MCF 10A (cell line): ENCODE measurements at regions not wholly inside any gene's neighbourhood (a gene's known extent, or its start where the extent isn't known, plus 50 kb on each side); places are given as distances from the start of the nearest gene placed in this dataset.

Experiments used
- BruUV-seq: library from RNA; stranded (reverse); fragments of 400-500 nt; replicated peaks from 2 replicates; lab custom pipeline; 2021; lab: Mats Ljungman, UMichigan
- CTCF ChIA-PET: fragments of 300-600 bp; sonication (Branson Sonifier 250); formaldehyde crosslinking; extraction: SDS; loops from one replicate; lab custom pipeline; 2021; ENCODE audit warnings: antibody characterized with exemption, inconsistent platforms; lab: Yijun Ruan, JAX
- POLR2A ChIA-PET: fragments of 300-600, 350-650 bp; sonication (Branson Sonifier 250); formaldehyde crosslinking; extraction: SDS; loops from one replicate; lab custom pipeline; 2020; ENCODE audit warnings: antibody characterized with exemption, inconsistent platforms; lab: Yijun Ruan, JAX
- DNase-seq: peaks from one replicate; pipeline ENCODE4 v3.0.0-alpha.2; 2018; ENCODE audit not compliant: unreplicated experiment
- H3K27ac Mint-ChIP-seq: one replicate; pipeline ENCODE4 v1.8.0; 2022; ENCODE audit warnings: mild to moderate bottlenecking, low read depth, mixed read lengths; ENCODE audit not compliant: unreplicated experiment
- H3K27me3 Mint-ChIP-seq: one replicate; pipeline ENCODE4 v1.8.0; 2022; ENCODE audit warnings: mixed read lengths; ENCODE audit not compliant: insufficient read depth, unreplicated experiment
- H3K36me3 Mint-ChIP-seq: one replicate; pipeline ENCODE4 v1.8.0; 2022; ENCODE audit warnings: mild to moderate bottlenecking, moderate library complexity, mixed read lengths; ENCODE audit not compliant: insufficient read depth, unreplicated experiment
- H3K4me1 Mint-ChIP-seq: one replicate; pipeline ENCODE4 v1.8.0; 2022; ENCODE audit warnings: mixed read lengths; ENCODE audit not compliant: insufficient read depth, unreplicated experiment
- H3K4me3 Mint-ChIP-seq: one replicate; pipeline ENCODE4 v1.8.0; 2022; ENCODE audit warnings: mild to moderate bottlenecking, moderate library complexity, mixed read lengths; ENCODE audit not compliant: unreplicated experiment
- H3K9me3 Mint-ChIP-seq: one replicate; pipeline ENCODE4 v1.8.0; 2022; ENCODE audit warnings: mixed read lengths; ENCODE audit not compliant: unreplicated experiment
- intact Hi-C: fragments of 100-400 bp; cut with micrococcal nuclease; formaldehyde crosslinking; loops from 2 replicates; pipeline ENCODE4 v1.14.1; 2022
- TF ChIP-seq, protein P1 (sequence below): fragments of 200-600 bp; IDR thresholded peaks from one replicate; pipeline ENCODE4 v1.8.0; 2022; ENCODE audit warnings: antibody characterized with exemption, mild to moderate bottlenecking; ENCODE audit not compliant: unreplicated experiment

DNA sequence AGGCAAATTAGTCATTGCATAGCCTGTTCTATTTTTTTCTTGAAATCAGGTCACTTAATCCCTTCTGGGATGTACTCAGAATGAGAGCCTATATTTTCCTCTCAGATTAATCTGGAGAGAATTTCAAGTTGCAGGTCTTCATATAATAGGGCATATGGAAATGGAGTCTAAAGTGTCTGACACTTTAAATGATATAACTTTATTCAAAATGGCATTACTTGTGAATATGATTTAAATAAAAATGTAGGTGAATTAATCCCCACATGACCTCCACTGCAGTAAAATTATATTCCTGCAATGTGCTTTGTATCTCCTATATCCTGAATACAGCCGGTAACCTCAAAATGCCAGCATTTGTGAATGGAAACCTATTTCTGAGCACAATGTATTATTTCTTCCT, 172.5 kb upstream of the BTBD3 start:
- POLR2A ChIA-PET, result interaction anchor here (0.9 kb wide), 1 partner anchor 106 kb away, joined by 5 read pairs; no protein-coding TSS in a partner anchor
- intact Hi-C loops, result no loop called here
- no peaks in the 10 kb centered on the region for H3K27me3 Mint-ChIP-seq
- TF ChIP-seq, protein P1, sequence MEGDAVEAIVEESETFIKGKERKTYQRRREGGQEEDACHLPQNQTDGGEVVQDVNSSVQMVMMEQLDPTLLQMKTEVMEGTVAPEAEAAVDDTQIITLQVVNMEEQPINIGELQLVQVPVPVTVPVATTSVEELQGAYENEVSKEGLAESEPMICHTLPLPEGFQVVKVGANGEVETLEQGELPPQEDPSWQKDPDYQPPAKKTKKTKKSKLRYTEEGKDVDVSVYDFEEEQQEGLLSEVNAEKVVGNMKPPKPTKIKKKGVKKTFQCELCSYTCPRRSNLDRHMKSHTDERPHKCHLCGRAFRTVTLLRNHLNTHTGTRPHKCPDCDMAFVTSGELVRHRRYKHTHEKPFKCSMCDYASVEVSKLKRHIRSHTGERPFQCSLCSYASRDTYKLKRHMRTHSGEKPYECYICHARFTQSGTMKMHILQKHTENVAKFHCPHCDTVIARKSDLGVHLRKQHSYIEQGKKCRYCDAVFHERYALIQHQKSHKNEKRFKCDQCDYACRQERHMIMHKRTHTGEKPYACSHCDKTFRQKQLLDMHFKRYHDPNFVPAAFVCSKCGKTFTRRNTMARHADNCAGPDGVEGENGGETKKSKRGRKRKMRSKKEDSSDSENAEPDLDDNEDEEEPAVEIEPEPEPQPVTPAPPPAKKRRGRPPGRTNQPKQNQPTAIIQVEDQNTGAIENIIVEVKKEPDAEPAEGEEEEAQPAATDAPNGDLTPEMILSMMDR, result no peak
- DNase-seq, result no peak
- no TSS peak for BruUV-seq
- CTCF ChIA-PET, result interaction anchor here (0.6 kb wide), 1 partner anchor 70 kb away, joined by 3 read pairs; no protein-coding TSS in a partner anchor
- H3K4me1 Mint-ChIP-seq, result no peaks in the 10 kb centered on the region
- no peaks in the 10 kb centered on the region for H3K36me3 Mint-ChIP-seq
- no peak overlapping the region for H3K27ac Mint-ChIP-seq
- peaks cover 5% of the 10 kb centered on the region for H3K9me3 Mint-ChIP-seq
- H3K4me3 Mint-ChIP-seq, result no peak overlapping the region

DNA sequence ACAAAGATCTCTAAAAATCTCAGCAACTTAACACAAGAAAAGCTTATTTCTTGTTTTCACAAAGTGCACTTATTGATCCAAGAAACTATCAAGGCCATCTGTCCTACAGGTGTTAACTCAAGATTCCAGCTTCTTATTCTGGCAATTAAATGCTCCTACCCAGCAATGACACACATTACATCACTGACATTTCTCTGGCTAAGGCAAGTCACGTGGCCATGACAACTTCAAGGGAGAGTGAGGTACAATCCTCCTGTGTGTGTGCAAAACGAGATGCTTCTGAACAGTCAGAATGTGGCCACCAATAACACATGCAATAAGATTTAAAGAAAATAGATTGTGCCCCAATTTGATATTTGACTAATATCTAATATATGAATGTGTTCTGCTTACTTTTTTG, 169.3 kb upstream of the BTBD3 start:
- DNase-seq, result no peak
- no peak overlapping the region for H3K4me3 Mint-ChIP-seq
- H3K27me3 Mint-ChIP-seq, result no peaks in the 10 kb centered on the region
- H3K36me3 Mint-ChIP-seq, result no peaks in the 10 kb centered on the region
- H3K27ac Mint-ChIP-seq, result no peak overlapping the region
- intact Hi-C loops, result no loop called here
- peaks cover 13% of the 10 kb centered on the region for H3K9me3 Mint-ChIP-seq
- no TSS peak for BruUV-seq
- CTCF ChIA-PET, result interaction anchor here (0.6 to 1.3 kb wide), 2 partner anchors 28 to 1212 kb away, joined by 3 to 4 read pairs; no protein-coding TSS in a partner anchor
- H3K4me1 Mint-ChIP-seq, result no peaks in the 10 kb centered on the region
- TF ChIP-seq, protein P1, result no peak
- POLR2A ChIA-PET, result no interaction called here

DNA sequence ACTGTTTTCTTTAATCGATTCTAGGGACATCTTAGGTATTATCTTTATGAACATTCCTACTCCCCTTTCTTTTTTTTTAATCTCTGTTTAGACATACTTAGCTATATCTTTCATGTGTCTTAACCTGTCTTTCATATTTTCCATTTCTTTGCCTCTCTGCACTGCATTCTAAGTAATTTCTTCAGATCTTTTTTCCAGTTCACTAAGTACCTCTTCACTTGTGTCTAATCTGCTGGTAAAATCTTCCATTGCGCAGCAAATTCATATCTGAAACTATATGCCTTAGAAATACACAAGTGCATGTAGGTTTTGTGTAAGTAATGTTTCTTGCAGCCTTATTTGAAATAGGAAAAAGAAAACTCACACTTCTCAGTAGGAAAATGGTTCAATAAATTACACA, 165.4 kb upstream of the BTBD3 start:
- CTCF ChIA-PET, result interaction anchor here (0.8 kb wide), 1 partner anchor 11 kb away, joined by 3 read pairs; no protein-coding TSS in a partner anchor
- TF ChIP-seq, protein P1, result no peak

DNA sequence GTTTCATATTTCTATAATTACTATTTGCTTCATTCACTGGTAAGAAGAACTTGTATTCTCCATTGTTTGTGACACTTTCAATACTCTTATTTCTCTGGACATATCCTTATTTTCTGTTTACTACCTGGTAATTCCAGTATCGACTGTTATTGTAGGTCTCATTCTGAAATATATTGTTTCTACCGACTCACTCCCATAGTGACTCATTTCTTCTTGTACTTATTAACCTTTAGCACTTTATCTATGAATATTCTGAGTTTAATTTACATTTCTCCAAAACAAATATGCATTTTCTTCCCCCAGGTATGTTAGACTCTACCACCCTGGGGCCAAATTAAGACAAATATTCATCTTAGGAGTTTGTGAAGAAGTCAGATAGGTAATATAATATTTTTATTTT, 164.5 kb upstream of the BTBD3 start:
- Mint-ChIP-seq H3K4me1 (no peaks in the 10 kb centered on the region), H3K36me3 (no peaks in the 10 kb centered on the region), H3K4me3 (no peak overlapping the region), H3K27ac (no peak overlapping the region), H3K27me3 (no peaks in the 10 kb centered on the region), H3K9me3 (peaks cover 8% of the 10 kb centered on the region)
- CTCF ChIA-PET, result no interaction called here
- no TSS peak for BruUV-seq
- intact Hi-C loops, result no loop called here
- TF ChIP-seq, protein P1, result no peak
- POLR2A ChIA-PET, result no interaction called here
- DNase-seq, result no peak

More for the DNA sequence above, 165.4 kb upstream of the BTBD3 start:
- Mint-ChIP-seq H3K9me3 (peaks cover 8% of the 10 kb centered on the region), H3K4me1 (no peaks in the 10 kb centered on the region), H3K27ac (no peak overlapping the region), H3K4me3 (no peak overlapping the region), H3K27me3 (no peaks in the 10 kb centered on the region), H3K36me3 (no peaks in the 10 kb centered on the region)
- no TSS peak for BruUV-seq
- intact Hi-C loops, result no loop called here
- DNase-seq, result no peak
- POLR2A ChIA-PET, result interaction anchor here (0.7 kb wide), 1 partner anchor 107 kb away, joined by 3 read pairs; no protein-coding TSS in a partner anchor
